CD4-positive, CD25-positive, alpha-beta regulatory T cell (primary cell): ENCODE measurements at regions not wholly inside any gene's neighbourhood (a gene's known extent, or its start where the extent isn't known, plus 50 kb on each side); places are given as distances from the start of the nearest gene placed in this dataset.

ENCODE experiments used
- ATAC-seq, 2 donors: fragments of 150-1000 bp; cut with Tn5 transposase; one replicate each; pipeline ENCODE4 v1.10.0; 2021; ENCODE audit warnings: low read depth in 2 of 2, moderate number of reproducible peaks in 2 of 2, moderate library complexity in 1 of 2
- DNase-seq, 3 donors: peaks; one replicate each; pipeline versions ENCODE4 v3.0.0 to v3.0.0-alpha.2; 2012 to 2022; ENCODE audit warnings: mixed read lengths in 1 of 3
- H3K27ac ChIP-seq: one replicate; pipeline ENCODE4 v1.7.0; 2013; ENCODE audit warnings: mild to moderate bottlenecking, low read length; ENCODE audit not compliant: insufficient read depth, poor library complexity, severe bottlenecking
- H3K27me3 ChIP-seq: one replicate; pipeline ENCODE4 v1.7.0; 2013; ENCODE audit warnings: low read length; ENCODE audit not compliant: control insufficient read depth, insufficient read depth
- H3K36me3 ChIP-seq: one replicate; pipeline ENCODE4 v1.7.0; 2013; ENCODE audit warnings: mild to moderate bottlenecking, low read length, moderate library complexity; ENCODE audit not compliant: control insufficient read depth, insufficient read depth
- H3K4me1 ChIP-seq: 2 replicates; pipeline ENCODE4 v1.7.0; 2013; ENCODE audit warnings: mild to moderate bottlenecking, low read length; ENCODE audit not compliant: insufficient read depth, control insufficient read depth, poor library complexity, severe bottlenecking
- H3K4me3 ChIP-seq: one replicate; pipeline ENCODE4 v1.7.0; 2013; ENCODE audit warnings: low read depth, mild to moderate bottlenecking, low read length, moderate library complexity
- H3K9me3 ChIP-seq, 2 experiments: 1 replicate in 1 of 2; 2 replicates in 1 of 2; pipeline ENCODE4 v1.7.0; 2013; ENCODE audit warnings: low read length in 2 of 2, mild to moderate bottlenecking in 1 of 2, moderate library complexity in 1 of 2; ENCODE audit not compliant: control insufficient read depth in 2 of 2
- H3K27ac Mint-ChIP-seq, 3 donors: one replicate each; pipeline ENCODE4 v1.8.0; 2020 to 2022; ENCODE audit warnings: mild to moderate bottlenecking in 3 of 3, mixed read lengths in 3 of 3, moderate library complexity in 2 of 3
- H3K27me3 Mint-ChIP-seq: one replicate; pipeline ENCODE4 v1.8.0; 2022; ENCODE audit warnings: mild to moderate bottlenecking, mixed read lengths
- H3K36me3 Mint-ChIP-seq: one replicate; pipeline ENCODE4 v1.8.0; 2020; ENCODE audit warnings: mixed read lengths
- H3K4me1 Mint-ChIP-seq, 4 donors: one replicate each; pipeline ENCODE4 v1.8.0; 2020 to 2022; ENCODE audit warnings: mixed read lengths in 4 of 4, mild to moderate bottlenecking in 1 of 4
- H3K4me3 Mint-ChIP-seq, 4 donors: one replicate each; pipeline ENCODE4 v1.8.0; 2020 to 2022; ENCODE audit warnings: mild to moderate bottlenecking in 4 of 4, mixed read lengths in 4 of 4, moderate library complexity in 3 of 4
- H3K9me3 Mint-ChIP-seq, 7 donors: one replicate each; pipeline ENCODE4 v1.8.0; 2020 to 2022; ENCODE audit warnings: mixed read lengths in 7 of 7, mild to moderate bottlenecking in 3 of 7, moderate library complexity in 2 of 7

GRCh38 chr9:81850724-81851123, 77.5 kb upstream of the SPATA31D4 start:
- no peaks in the 10 kb centered on the region for H3K4me1 Mint-ChIP-seq
- Histone ChIP-seq H3K27me3 (no peaks in the 10 kb centered on the region), H3K4me1 (no peaks in the 10 kb centered on the region), H3K4me3 (no peak overlapping the region), H3K36me3 (no peaks in the 10 kb centered on the region), H3K9me3 (no peaks in the 10 kb centered on the region), H3K27ac (no peak overlapping the region)
- no peaks in the 10 kb centered on the region for H3K36me3 Mint-ChIP-seq
- H3K4me3 Mint-ChIP-seq: no peak overlapping the region
- ATAC-seq (no peak), DNase-seq (no peak)
- peaks cover 0 to 4% (median 0%) of the 10 kb centered on the region in 7 donors for H3K9me3 Mint-ChIP-seq
- no peak overlapping the region for H3K27ac Mint-ChIP-seq
- H3K27me3 Mint-ChIP-seq: no peaks in the 10 kb centered on the region

DNA sequence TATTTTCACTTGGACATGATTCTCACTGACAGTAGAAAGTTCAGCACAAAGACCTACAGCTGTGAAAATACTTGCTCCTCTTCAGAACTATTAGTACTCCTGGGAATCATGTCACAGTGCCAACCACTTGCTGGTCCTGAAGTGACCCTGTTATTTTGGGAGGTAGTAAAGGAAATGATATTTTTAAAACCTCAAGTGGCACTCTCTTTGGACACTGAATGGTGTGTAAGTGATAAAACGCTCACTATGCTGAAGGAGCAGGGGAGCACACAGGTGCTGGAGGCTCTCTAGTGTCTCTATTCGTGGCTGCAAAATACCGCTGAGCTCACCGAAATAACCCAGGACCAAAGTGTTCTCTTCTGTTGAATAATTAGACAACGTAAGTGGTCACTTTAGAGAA, 76.9 kb upstream of the SPATA31D4 start:
- DNase-seq: no peak
- no peak overlapping the region for H3K27ac ChIP-seq

GRCh38 chr9:81852820-81853219, 75.4 kb upstream of the SPATA31D4 start:
- no peak for DNase-seq
- no peaks in the 10 kb centered on the region for H3K4me1 ChIP-seq
- no peaks in the 10 kb centered on the region for H3K36me3 ChIP-seq
- Mint-ChIP-seq H3K4me3 (no peak overlapping the region), H3K4me1 (no peaks in the 10 kb centered on the region), H3K27ac (no peak overlapping the region), H3K27me3 (no peaks in the 10 kb centered on the region), H3K9me3 (peaks cover 0 to 4% (median 2%) of the 10 kb centered on the region in 7 donors), H3K36me3 (no peaks in the 10 kb centered on the region)
- no peaks in the 10 kb centered on the region for H3K9me3 ChIP-seq
- ATAC-seq: no peak
- H3K4me3 ChIP-seq: no peak overlapping the region
- H3K27ac ChIP-seq: no peak overlapping the region
- H3K27me3 ChIP-seq: no peaks in the 10 kb centered on the region

More for the DNA sequence above, 76.9 kb upstream of the SPATA31D4 start:
- Histone ChIP-seq H3K4me1 (no peaks in the 10 kb centered on the region), H3K36me3 (no peaks in the 10 kb centered on the region), H3K27me3 (no peaks in the 10 kb centered on the region), H3K4me3 (no peak overlapping the region), H3K9me3 (no peaks in the 10 kb centered on the region)
- H3K4me3 Mint-ChIP-seq: no peak overlapping the region
- no peaks in the 10 kb centered on the region for H3K27me3 Mint-ChIP-seq
- H3K9me3 Mint-ChIP-seq: peaks cover 0 to 4% (median 0%) of the 10 kb centered on the region in 7 donors
- ATAC-seq: no peak
- no peaks in the 10 kb centered on the region for H3K36me3 Mint-ChIP-seq
- no peaks in the 10 kb centered on the region for H3K4me1 Mint-ChIP-seq
- no peak overlapping the region for H3K27ac Mint-ChIP-seq

- no peak for DNase-seq
- no peak overlapping the region for H3K27ac Mint-ChIP-seq
- no peak overlapping the region for H3K4me3 Mint-ChIP-seq
- peaks cover 0 to 9% (median 3%) of the 10 kb centered on the region in 7 donors for H3K9me3 Mint-ChIP-seq
- H3K36me3 Mint-ChIP-seq: no peaks in the 10 kb centered on the region
- H3K4me3 ChIP-seq: no peak overlapping the region
- H3K27me3 Mint-ChIP-seq: no peaks in the 10 kb centered on the region
- no peaks in the 10 kb centered on the region for H3K4me1 Mint-ChIP-seq
- H3K36me3 ChIP-seq: no peaks in the 10 kb centered on the region
- ATAC-seq: no peak
- no peaks in the 10 kb centered on the region for H3K4me1 ChIP-seq
- no peaks in the 10 kb centered on the region for H3K9me3 ChIP-seq
- no peak overlapping the region for H3K27ac ChIP-seq
- no peaks in the 10 kb centered on the region for H3K27me3 ChIP-seq
These were observed 72.7 kb upstream of the SPATA31D4 start for GRCh38 chr9:81855538-81855937.

GRCh38 chr9:81858657-81859430, 69.4 kb upstream of the SPATA31D4 start:
- Histone ChIP-seq H3K4me3 (no peak overlapping the region), H3K27me3 (no peaks in the 10 kb centered on the region), H3K36me3 (no peaks in the 10 kb centered on the region), H3K27ac (no peak overlapping the region), H3K9me3 (no peaks in the 10 kb centered on the region), H3K4me1 (no peaks in the 10 kb centered on the region)
- Mint-ChIP-seq H3K4me1 (no peaks in the 10 kb centered on the region), H3K9me3 (peaks cover 0 to 9% (median 2%) of the 10 kb centered on the region in 7 donors), H3K4me3 (no peak overlapping the region), H3K27me3 (no peaks in the 10 kb centered on the region), H3K36me3 (no peaks in the 10 kb centered on the region), H3K27ac (no peak overlapping the region)
- DNase-seq: no peak
- ATAC-seq: no peak

DNA sequence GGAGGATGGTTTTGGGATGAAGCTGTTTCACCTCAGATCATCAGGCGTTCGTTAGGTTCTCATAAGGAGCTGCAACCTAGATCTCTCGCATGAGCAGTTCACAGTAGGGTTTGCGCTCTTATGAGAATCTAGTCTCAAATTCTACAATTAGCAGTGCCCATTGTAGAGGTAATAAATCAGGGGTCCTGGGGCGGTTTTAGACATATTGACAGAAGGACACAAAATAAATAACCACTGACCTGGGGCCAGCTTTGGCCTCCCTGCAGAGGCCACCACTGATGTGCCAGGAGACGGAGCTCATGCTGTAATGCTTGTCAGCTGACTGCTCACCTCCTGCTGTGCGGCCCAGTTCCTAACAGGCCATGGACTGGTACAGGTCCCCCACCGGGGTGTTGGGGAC, 67.6 kb upstream of the SPATA31D4 start:
- Mint-ChIP-seq H3K9me3 (peaks cover 0 to 11% (median 2%) of the 10 kb centered on the region in 7 donors), H3K27ac (no peak overlapping the region), H3K27me3 (no peaks in the 10 kb centered on the region), H3K4me3 (no peak overlapping the region), H3K4me1 (no peaks in the 10 kb centered on the region), H3K36me3 (no peaks in the 10 kb centered on the region)
- DNase-seq (no peak), ATAC-seq (no peak)
- no peaks in the 10 kb centered on the region for H3K36me3 ChIP-seq
- H3K4me1 ChIP-seq: no peaks in the 10 kb centered on the region
- H3K27me3 ChIP-seq: no peaks in the 10 kb centered on the region
- no peaks in the 10 kb centered on the region for H3K9me3 ChIP-seq
- no peak overlapping the region for H3K4me3 ChIP-seq
- H3K27ac ChIP-seq: no peak overlapping the region

GRCh38 chr9:81861644-81862043, 66.6 kb upstream of the SPATA31D4 start:
- no peak for ATAC-seq
- H3K4me3 Mint-ChIP-seq: no peak overlapping the region
- H3K27me3 ChIP-seq: no peaks in the 10 kb centered on the region
- H3K27ac Mint-ChIP-seq: no peak overlapping the region
- H3K36me3 ChIP-seq: no peaks in the 10 kb centered on the region
- no peak overlapping the region for H3K4me3 ChIP-seq
- no peaks in the 10 kb centered on the region for H3K27me3 Mint-ChIP-seq
- no peak for DNase-seq
- H3K9me3 Mint-ChIP-seq: peaks cover 0 to 16% (median 4%) of the 10 kb centered on the region in 7 donors
- no peaks in the 10 kb centered on the region for H3K36me3 Mint-ChIP-seq
- no peak overlapping the region for H3K27ac ChIP-seq
- H3K4me1 ChIP-seq: no peaks in the 10 kb centered on the region
- H3K4me1 Mint-ChIP-seq: no peaks in the 10 kb centered on the region
- no peaks in the 10 kb centered on the region for H3K9me3 ChIP-seq

GRCh38 chr9:81868145-81868544, 60.1 kb upstream of the SPATA31D4 start:
- H3K9me3 ChIP-seq: no peaks in the 10 kb centered on the region
- DNase-seq: no peak
- Mint-ChIP-seq H3K4me1 (no peaks in the 10 kb centered on the region), H3K36me3 (no peaks in the 10 kb centered on the region), H3K27ac (no peak overlapping the region), H3K9me3 (peaks cover 0 to 20% (median 3%) of the 10 kb centered on the region in 7 donors), H3K4me3 (no peak overlapping the region), H3K27me3 (no peaks in the 10 kb centered on the region)
- H3K4me1 ChIP-seq: no peaks in the 10 kb centered on the region
- no peak overlapping the region for H3K27ac ChIP-seq
- no peaks in the 10 kb centered on the region for H3K27me3 ChIP-seq
- H3K36me3 ChIP-seq: no peaks in the 10 kb centered on the region
- no peak overlapping the region for H3K4me3 ChIP-seq
- no peak for ATAC-seq
